Neuronal stem cell (in vitro differentiated cells): ENCODE measurements at regions not wholly inside any gene's neighbourhood (a gene's known extent, or its start where the extent isn't known, plus 50 kb on each side); places are given as distances from the start of the nearest gene placed in this dataset.

Experiments
- DNase-seq: peaks from one replicate; pipeline ENCODE4 v3.0.0-alpha.2; 2013; ENCODE audit warnings: low spot score
- H2AFZ ChIP-seq: one replicate; pipeline ENCODE4 v1.6.1; 2013; ENCODE audit warnings: mild to moderate bottlenecking, low read length, inconsistent platforms
- H2AK5ac ChIP-seq: 2 replicates; pipeline ENCODE4 v1.6.1; 2013; ENCODE audit warnings: low read depth, mild to moderate bottlenecking, inconsistent platforms, low read length, moderate library complexity, mixed read lengths
- H2BK120ac ChIP-seq: 2 replicates; pipeline ENCODE4 v1.6.1; 2013; ENCODE audit warnings: low read depth, mild to moderate bottlenecking, inconsistent platforms, low read length, moderate library complexity, mixed read lengths
- H2BK12ac ChIP-seq: one replicate; pipeline ENCODE4 v1.6.1; 2013; ENCODE audit warnings: low read length, inconsistent platforms
- H2BK15ac ChIP-seq: 2 replicates; pipeline ENCODE4 v1.6.1; 2013; ENCODE audit warnings: mild to moderate bottlenecking, low read length, inconsistent platforms, mixed read lengths
- H2BK5ac ChIP-seq: one replicate; pipeline ENCODE4 v1.6.1; 2013; ENCODE audit warnings: inconsistent platforms, mild to moderate bottlenecking, low read length, moderate library complexity
- H3K14ac ChIP-seq: one replicate; pipeline ENCODE4 v1.6.1; 2013; ENCODE audit warnings: low read length, inconsistent platforms
- H3K18ac ChIP-seq: 2 replicates; pipeline ENCODE4 v1.6.1; 2013; ENCODE audit warnings: low read length, inconsistent platforms
- H3K23ac ChIP-seq: 2 replicates; pipeline ENCODE4 v1.6.1; 2013; ENCODE audit warnings: low read depth, mild to moderate bottlenecking, mixed read lengths, low read length, inconsistent platforms; ENCODE audit not compliant: poor library complexity
- H3K27ac ChIP-seq: replicated peaks from 3 replicates; pipeline ENCODE4 v1.5.1; 2013; ENCODE audit warnings: low read length, inconsistent platforms
- H3K27me3 ChIP-seq, 3 experiments: 2 replicates each; pipeline ENCODE4 v1.6.1; 2013; ENCODE audit warnings: low read length in 3 of 3, mild to moderate bottlenecking in 2 of 3, inconsistent platforms in 1 of 3, low read depth in 1 of 3, mixed read lengths in 1 of 3, moderate library complexity in 1 of 3; ENCODE audit not compliant: control insufficient read depth in 3 of 3, insufficient read depth in 3 of 3
- H3K36me3 ChIP-seq, 2 donors: replicated peaks in 1 of 2; 2 replicates each; pipeline ENCODE4 v1.6.1; 2013; ENCODE audit warnings: low read length in 2 of 2; ENCODE audit not compliant: control insufficient read depth in 2 of 2, insufficient read depth in 2 of 2
- H3K4ac ChIP-seq: 2 replicates; pipeline ENCODE4 v1.6.1; 2013; ENCODE audit warnings: inconsistent platforms, mild to moderate bottlenecking, low read length, moderate library complexity
- H3K4me1 ChIP-seq, 2 donors: 1 replicate in 1 of 2; 2 replicates in 1 of 2; pipeline ENCODE4 v1.6.1; 2013; ENCODE audit warnings: low read length in 2 of 2, low read depth in 1 of 2; ENCODE audit not compliant: control insufficient read depth in 2 of 2, insufficient read depth in 1 of 2
- H3K4me2 ChIP-seq: one replicate; pipeline ENCODE4 v1.6.1; 2013; ENCODE audit warnings: mild to moderate bottlenecking, low read length, inconsistent platforms; ENCODE audit not compliant: insufficient read depth, poor library complexity, severe bottlenecking
- H3K4me3 ChIP-seq, 2 donors: 2 replicates each; pipeline ENCODE4 v1.5.1; 2013; ENCODE audit warnings: low read length in 2 of 2, mild to moderate bottlenecking in 2 of 2, inconsistent platforms in 1 of 2, moderate library complexity in 1 of 2
- H3K79me1 ChIP-seq: one replicate; pipeline ENCODE4 v1.6.1; 2013; ENCODE audit warnings: low read depth, mild to moderate bottlenecking, inconsistent platforms, low read length, moderate library complexity
- H3K9ac ChIP-seq: one replicate; pipeline ENCODE4 v1.6.1; 2013; ENCODE audit warnings: mild to moderate bottlenecking, low read depth, low read length, inconsistent platforms; ENCODE audit not compliant: poor library complexity
- H3K9me3 ChIP-seq, 2 donors: replicated peaks in 1 of 2; 2 replicates each; pipeline versions ENCODE3 to v1.6.1; 2013; ENCODE audit warnings: low read length in 2 of 2, mild to moderate bottlenecking in 2 of 2, inconsistent platforms in 1 of 2, low read depth in 1 of 2, mixed read lengths in 1 of 2, moderate library complexity in 1 of 2; ENCODE audit not compliant: control insufficient read depth in 2 of 2, insufficient read depth in 1 of 2
- H4K8ac ChIP-seq: one replicate; pipeline ENCODE4 v1.6.1; 2013; ENCODE audit warnings: low read depth, mild to moderate bottlenecking, inconsistent platforms, low read length, moderate library complexity
- H4K91ac ChIP-seq: one replicate; pipeline ENCODE4 v1.6.1; 2013; ENCODE audit warnings: low read length, low read depth, mild to moderate bottlenecking, inconsistent platforms; ENCODE audit not compliant: poor library complexity
- WGBS, 2 donors: extraction: QIAGEN DNeasy Blood & Tissue Kit; methylation state at CpG; one replicate each; pipeline ENCODE4 v1.1.7; 2013; ENCODE audit warnings: missing lambda C conversion rate in 2 of 2, mixed read lengths in 1 of 2; ENCODE audit not compliant: insufficient read length in 2 of 2, insufficient replicate concordance in 1 of 2; ENCODE audit errors: extremely low coverage in 2 of 2; 5-methylcytosine and 5-hydroxymethylcytosine counted together

DNA sequence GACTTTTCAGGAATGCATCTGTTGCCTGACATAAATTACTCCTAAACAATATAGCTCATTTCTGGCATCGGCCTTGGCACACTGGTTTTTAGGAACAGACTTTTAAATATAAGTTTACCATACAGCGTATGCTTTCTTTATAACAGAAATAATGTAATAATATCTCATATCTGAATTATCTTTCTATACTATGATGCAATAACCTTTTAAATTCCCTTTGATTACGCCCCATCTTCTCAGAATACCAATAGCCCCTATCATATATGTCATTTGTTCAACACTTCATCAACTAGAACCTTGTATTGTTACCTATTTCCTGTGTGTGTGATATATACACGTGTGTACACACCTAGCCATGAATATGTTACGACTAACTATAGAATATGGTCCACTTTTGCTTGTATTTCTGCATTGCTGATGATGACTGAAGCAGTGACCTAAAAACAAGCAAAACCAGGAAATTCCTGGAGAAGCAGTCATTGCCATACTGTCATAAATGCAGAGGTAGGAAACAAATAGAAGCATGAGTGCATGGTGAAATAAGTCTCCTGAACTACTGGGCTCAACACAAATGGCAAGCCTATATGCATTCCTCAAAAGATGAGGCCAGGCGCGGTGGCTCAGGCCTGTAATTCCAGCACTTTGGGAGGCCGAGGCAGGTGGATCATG is 618.4 kb upstream of the NRP1 start:
- no peaks in the 10 kb centered on the region for H3K27me3 ChIP-seq
- no peak overlapping the region for H2BK5ac ChIP-seq
- no peak overlapping the region for H3K18ac ChIP-seq
- no peak overlapping the region for H3K27ac ChIP-seq
- H4K91ac ChIP-seq: no peak overlapping the region
- H2AK5ac ChIP-seq: no peak overlapping the region
- H3K4me1 ChIP-seq: no peaks in the 10 kb centered on the region
- H3K4me2 ChIP-seq: no peak overlapping the region
- no peak overlapping the region for H2AFZ ChIP-seq
- no peaks in the 10 kb centered on the region for H3K36me3 ChIP-seq
- no peak overlapping the region for H3K14ac ChIP-seq
- H3K9me3 ChIP-seq: no peaks in the 10 kb centered on the region
- no peak overlapping the region for H3K9ac ChIP-seq
- no peak overlapping the region for H2BK15ac ChIP-seq
- no peak for DNase-seq
- no peak overlapping the region for H3K4ac ChIP-seq
- H4K8ac ChIP-seq: no peak overlapping the region
- no peak overlapping the region for H3K23ac ChIP-seq
- H3K4me3 ChIP-seq: no peak overlapping the region
- no CpG with 5 or more reads among the region's 8 CpGs for WGBS, 2 donors
- no peak overlapping the region for H2BK12ac ChIP-seq
- H3K79me1 ChIP-seq: no peaks in the 10 kb centered on the region
- H2BK120ac ChIP-seq: no peak overlapping the region

DNA sequence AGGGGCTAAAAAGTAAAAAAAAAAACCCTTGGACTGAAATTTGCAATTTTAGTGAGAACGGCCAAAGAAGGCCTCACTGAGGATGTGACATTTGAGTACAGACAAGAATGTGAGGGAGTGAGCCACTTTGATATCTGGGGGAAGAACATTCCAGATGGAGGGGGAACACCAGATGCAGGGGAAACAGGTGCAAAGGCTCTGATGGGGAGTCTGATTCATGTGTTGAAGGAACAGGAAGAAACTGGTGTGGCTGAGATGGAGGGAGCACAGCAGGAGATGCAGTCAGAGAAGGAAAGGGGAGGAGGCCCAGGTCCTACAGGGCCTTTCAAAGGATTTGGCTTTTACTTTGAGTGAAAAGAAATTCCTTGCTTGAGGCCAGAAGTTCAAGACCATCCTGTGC is 615.7 kb upstream of the NRP1 start:
- H3K4me2 ChIP-seq: no peak overlapping the region
- no peak overlapping the region for H2BK15ac ChIP-seq
- no peak overlapping the region for H3K14ac ChIP-seq
- no peak overlapping the region for H2AFZ ChIP-seq
- no peaks in the 10 kb centered on the region for H3K9me3 ChIP-seq
- no peak overlapping the region for H3K4me3 ChIP-seq
- no peak overlapping the region for H2BK120ac ChIP-seq
- H3K27me3 ChIP-seq: no peaks in the 10 kb centered on the region
- no peak overlapping the region for H2BK5ac ChIP-seq
- no peaks in the 10 kb centered on the region for H3K79me1 ChIP-seq
- H4K91ac ChIP-seq: no peak overlapping the region
- no peak for DNase-seq
- no peaks in the 10 kb centered on the region for H3K36me3 ChIP-seq
- H3K18ac ChIP-seq: no peak overlapping the region
- no peak overlapping the region for H3K4ac ChIP-seq
- WGBS, 2 donors: no CpG with 5 or more reads among the region's 1 CpG
- no peak overlapping the region for H2AK5ac ChIP-seq
- H2BK12ac ChIP-seq: no peak overlapping the region
- no peak overlapping the region for H3K23ac ChIP-seq
- no peaks in the 10 kb centered on the region for H3K4me1 ChIP-seq
- no peak overlapping the region for H3K27ac ChIP-seq
- H4K8ac ChIP-seq: no peak overlapping the region
- H3K9ac ChIP-seq: no peak overlapping the region

DNA sequence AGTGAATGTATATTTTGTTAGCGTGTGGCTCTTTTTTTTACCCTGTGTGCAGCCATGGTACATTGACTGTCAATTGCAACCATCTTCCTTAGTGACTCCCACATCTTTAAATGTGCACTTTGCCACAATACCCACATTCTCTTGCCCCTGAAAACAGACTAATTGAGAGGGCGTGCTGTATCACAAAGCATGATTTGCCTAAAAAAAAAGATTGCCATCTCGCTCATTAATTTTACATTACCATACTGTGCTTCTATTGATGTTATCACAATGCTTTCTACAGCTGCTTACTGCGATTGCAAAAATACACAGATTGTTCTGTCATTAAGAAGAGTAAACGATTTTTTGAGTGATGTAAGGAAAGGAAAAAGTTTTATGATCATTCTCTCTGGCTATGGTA is 613.1 kb upstream of the NRP1 start:
- no CpG with 5 or more reads among the region's 5 CpGs for WGBS, 2 donors
- Histone ChIP-seq H4K8ac (no peak overlapping the region), H3K27me3 (no peaks in the 10 kb centered on the region), H2BK12ac (no peak overlapping the region), H2BK15ac (no peak overlapping the region), H3K79me1 (no peaks in the 10 kb centered on the region), H3K4me2 (no peak overlapping the region), H2AFZ (no peak overlapping the region), H3K4me3 (no peak overlapping the region), H3K4me1 (no peaks in the 10 kb centered on the region), H2AK5ac (no peak overlapping the region), H4K91ac (no peak overlapping the region), H3K14ac (no peak overlapping the region), H3K18ac (no peak overlapping the region), H3K9me3 (no peaks in the 10 kb centered on the region), H3K36me3 (no peaks in the 10 kb centered on the region), H3K23ac (no peak overlapping the region), H2BK5ac (no peak overlapping the region), H3K9ac (no peak overlapping the region), H3K27ac (no peak overlapping the region), H2BK120ac (no peak overlapping the region), H3K4ac (no peak overlapping the region)
- DNase-seq: no peak

DNA sequence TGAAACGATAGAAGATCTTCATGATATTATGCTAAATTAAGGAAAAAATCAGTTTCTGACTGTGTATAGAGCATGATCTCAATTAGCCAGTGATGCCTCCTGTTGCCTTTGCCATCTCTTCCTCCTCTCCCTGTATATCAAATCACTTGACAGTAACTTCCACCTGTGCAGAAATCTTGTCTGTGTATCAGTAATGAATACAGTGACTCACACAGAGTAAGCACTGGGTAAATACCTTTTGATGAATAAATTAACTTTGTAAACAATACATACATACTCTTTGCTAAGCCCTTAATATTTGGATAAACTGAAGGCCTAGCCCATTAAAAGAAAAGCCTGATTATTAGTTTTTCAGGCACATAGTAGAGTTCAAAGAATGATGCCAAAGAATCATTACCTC is 610.6 kb upstream of the NRP1 start:
- Histone ChIP-seq H3K4ac (no peak overlapping the region), H3K9me3 (no peaks in the 10 kb centered on the region), H3K79me1 (no peaks in the 10 kb centered on the region), H3K23ac (no peak overlapping the region), H3K9ac (no peak overlapping the region), H3K27me3 (no peaks in the 10 kb centered on the region), H4K8ac (no peak overlapping the region), H4K91ac (no peak overlapping the region), H3K18ac (no peak overlapping the region), H3K36me3 (no peaks in the 10 kb centered on the region), H3K4me3 (no peak overlapping the region), H2AK5ac (no peak overlapping the region), H2BK15ac (no peak overlapping the region), H3K27ac (no peak overlapping the region), H2BK12ac (no peak overlapping the region), H2BK5ac (no peak overlapping the region), H2BK120ac (no peak overlapping the region), H3K4me1 (peaks cover 0 to under 1% of the 10 kb centered on the region in 2 donors), H3K14ac (no peak overlapping the region), H2AFZ (no peak overlapping the region), H3K4me2 (no peak overlapping the region)
- no CpG with 5 or more reads among the region's 1 CpG for WGBS, 2 donors
- no peak for DNase-seq
